ENCODE measurements at regions not wholly inside any gene's neighbourhood (a gene's known extent, or its start where the extent isn't known, plus 50 kb on each side); places are given as distances from the start of the nearest gene placed in this dataset.

GRCh38 chr22:49373801-49374226 is 453.9 kb downstream of the BRD1 start:
- H4K20me1 ChIP-seq (ENCODE audit: insufficient read depth, low read length): no peaks in the 10 kb centered on the region
- H3K79me2 ChIP-seq (ENCODE audit: insufficient read depth, low read length): no peaks in the 10 kb centered on the region
- DNase-seq (ENCODE audit: low spot score): no peak
- peaks cover 11 to 65% of the 10 kb centered on the region in 2 experiments; a peak in 3 of 5 replicates for H3K27me3 ChIP-seq (ENCODE audit: control insufficient read depth in 1 of 2, insufficient read depth in 2 of 2, low read length in 2 of 2)
- no peak overlapping the region for H3K9ac ChIP-seq (ENCODE audit: insufficient read depth, low read depth, low read length)
- no peak overlapping the region for H3K4me2 ChIP-seq (ENCODE audit: low read depth, low read length)
- in situ Hi-C loops (cut with HindIII; ENCODE audit: extremely low pct_ligation_motif_present, low pct_unique_long_range_greater_than_20kb) (no loop called here), intact Hi-C loops (cut with micrococcal nuclease; ENCODE audit: unreplicated experiment) (no loop called here)
- H3K27ac ChIP-seq (ENCODE audit: extremely low read length, insufficient read depth, low read length): no peak overlapping the region
- H3K36me3 ChIP-seq (replicated peaks in 1 of 2; ENCODE audit: control insufficient read depth in 1 of 2, insufficient read depth in 2 of 2, low read length in 2 of 2): no peaks in the 10 kb centered on the region
- H3K4me1 ChIP-seq (ENCODE audit: insufficient read depth, low read length): no peaks in the 10 kb centered on the region
- no peak for FAIRE-seq
- TF ChIP-seq ZNF784 (CRISPR knock-in tag; IDR thresholded peaks at IDR 0.05; ENCODE audit: borderline replicate concordance) (no peak), HOXA7 (CRISPR knock-in tag; IDR thresholded peaks at IDR 0.05) (no peak), DMTF1 (CRISPR knock-in tag; IDR thresholded peaks at IDR 0.05) (no peak), CHD2 (IDR thresholded peaks at IDR 0.05; ENCODE audit: low read depth, low read length) (no peak), HCFC1 (IDR thresholded peaks at IDR 0.05; ENCODE audit: low read depth, low read length) (no peak), RXRB (CRISPR knock-in tag; IDR thresholded peaks at IDR 0.05; ENCODE audit: borderline replicate concordance) (no peak), U2AF1 (optimal IDR thresholded peaks at IDR 0.05; ENCODE audit: low read depth, low read length) (no peak), SMARCE1 (IDR thresholded peaks at IDR 0.05; ENCODE audit: borderline replicate concordance) (no peak), ARHGAP35 (CRISPR knock-in tag; IDR thresholded peaks at IDR 0.05; ENCODE audit: borderline replicate concordance) (no peak), TEAD3 (CRISPR knock-in tag; optimal IDR thresholded peaks at IDR 0.05; ENCODE audit: borderline replicate concordance) (no peak), ZNF432 (CRISPR knock-in tag; IDR thresholded peaks at IDR 0.05; ENCODE audit: borderline replicate concordance) (no peak), ZBTB21 (CRISPR knock-in tag; IDR thresholded peaks at IDR 0.05) (no peak), ZIK1 (CRISPR knock-in tag; IDR thresholded peaks at IDR 0.05; ENCODE audit: borderline replicate concordance, low read depth) (no peak), PPARG (CRISPR knock-in tag; conservative IDR thresholded peaks at IDR 0.05) (no peak), STAG1 (CRISPR knock-in tag; IDR thresholded peaks at IDR 0.05) (no peak), FOXO1 (CRISPR knock-in tag; IDR thresholded peaks at IDR 0.05) (no peak), IRF1 (CRISPR knock-in tag; IDR thresholded peaks at IDR 0.05; ENCODE audit: low read depth) (no peak), SALL2 (CRISPR knock-in tag; IDR thresholded peaks at IDR 0.05) (no peak), REPIN1 (CRISPR knock-in tag; IDR thresholded peaks at IDR 0.05; ENCODE audit: borderline replicate concordance, low read depth) (no peak)
- TF ChIP-seq, protein P1, sequence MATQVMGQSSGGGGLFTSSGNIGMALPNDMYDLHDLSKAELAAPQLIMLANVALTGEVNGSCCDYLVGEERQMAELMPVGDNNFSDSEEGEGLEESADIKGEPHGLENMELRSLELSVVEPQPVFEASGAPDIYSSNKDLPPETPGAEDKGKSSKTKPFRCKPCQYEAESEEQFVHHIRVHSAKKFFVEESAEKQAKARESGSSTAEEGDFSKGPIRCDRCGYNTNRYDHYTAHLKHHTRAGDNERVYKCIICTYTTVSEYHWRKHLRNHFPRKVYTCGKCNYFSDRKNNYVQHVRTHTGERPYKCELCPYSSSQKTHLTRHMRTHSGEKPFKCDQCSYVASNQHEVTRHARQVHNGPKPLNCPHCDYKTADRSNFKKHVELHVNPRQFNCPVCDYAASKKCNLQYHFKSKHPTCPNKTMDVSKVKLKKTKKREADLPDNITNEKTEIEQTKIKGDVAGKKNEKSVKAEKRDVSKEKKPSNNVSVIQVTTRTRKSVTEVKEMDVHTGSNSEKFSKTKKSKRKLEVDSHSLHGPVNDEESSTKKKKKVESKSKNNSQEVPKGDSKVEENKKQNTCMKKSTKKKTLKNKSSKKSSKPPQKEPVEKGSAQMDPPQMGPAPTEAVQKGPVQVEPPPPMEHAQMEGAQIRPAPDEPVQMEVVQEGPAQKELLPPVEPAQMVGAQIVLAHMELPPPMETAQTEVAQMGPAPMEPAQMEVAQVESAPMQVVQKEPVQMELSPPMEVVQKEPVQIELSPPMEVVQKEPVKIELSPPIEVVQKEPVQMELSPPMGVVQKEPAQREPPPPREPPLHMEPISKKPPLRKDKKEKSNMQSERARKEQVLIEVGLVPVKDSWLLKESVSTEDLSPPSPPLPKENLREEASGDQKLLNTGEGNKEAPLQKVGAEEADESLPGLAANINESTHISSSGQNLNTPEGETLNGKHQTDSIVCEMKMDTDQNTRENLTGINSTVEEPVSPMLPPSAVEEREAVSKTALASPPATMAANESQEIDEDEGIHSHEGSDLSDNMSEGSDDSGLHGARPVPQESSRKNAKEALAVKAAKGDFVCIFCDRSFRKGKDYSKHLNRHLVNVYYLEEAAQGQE (IDR thresholded peaks at IDR 0.05; ENCODE audit: borderline replicate concordance in 1 of 2, low read depth in 1 of 2, low read length in 2 of 2): no peak
- CTCF ChIA-PET (ENCODE audit: low intra/inter-chr PET ratio, low total read pairs): no interaction called here
- no peaks in the 10 kb centered on the region for H3K9me3 ChIP-seq (ENCODE audit: low read length)
- 9% methylated on average over 15 of the region's 17 CpGs for WGBS (ENCODE audit: low lambda C conversion rate)
- no TSS peak for BruUV-seq (replicated peaks)
- H3K4me3 ChIP-seq (replicated peaks in 1 of 3; ENCODE audit: insufficient read depth in 1 of 3, low read depth in 2 of 3, low read length in 3 of 3): no peak overlapping the region
- H2AFZ ChIP-seq (ENCODE audit: low read length): no peak overlapping the region
- POLR2A ChIA-PET: no interaction called here
- ATAC-seq: no peak

Measured in HepG2 (cell line).